GM23338 (cell line): ENCODE measurements at regions not wholly inside any gene's neighbourhood (a gene's known extent, or its start where the extent isn't known, plus 50 kb on each side); places are given as distances from the start of the nearest gene placed in this dataset.

Source experiments
- ATAC-seq: fragments of 200-7000 bp; cut with Tn5 transposase; 3 replicates; pipeline ENCODE4 v1.9.1; 2020
- DNase-seq: peaks from one replicate; pipeline ENCODE4 v3.0.0-alpha.2; 2015; ENCODE audit warnings: low spot score
- H2AFZ ChIP-seq: fragments of 200-600 bp; sonication (generic); 2 replicates; pipeline ENCODE4 v1.8.0; 2016; ENCODE audit warnings: antibody characterized with exemption, mild to moderate bottlenecking, moderate library complexity
- H3F3A ChIP-seq: fragments of 200-600 bp; sonication (generic); replicated peaks from 2 replicates; pipeline ENCODE4 v1.8.0; 2017; ENCODE audit warnings: antibody characterized with exemption, mixed run types, low read depth
- H3K27ac ChIP-seq: fragments of 200-600 bp; sonication (generic); 2 replicates; pipeline ENCODE4 v1.6.1; 2016; ENCODE audit warnings: low read depth
- H3K27me3 ChIP-seq: fragments of 200-600 bp; sonication (generic); 2 replicates; pipeline ENCODE4 v1.8.0; 2016; ENCODE audit warnings: mild to moderate bottlenecking, mixed run types, moderate library complexity; ENCODE audit not compliant: insufficient read depth
- H3K36me3 ChIP-seq: fragments of 200-600 bp; sonication (generic); 2 replicates; pipeline ENCODE4 v1.8.0; 2016; ENCODE audit warnings: mild to moderate bottlenecking; ENCODE audit not compliant: insufficient read depth
- H3K4me1 ChIP-seq: fragments of 200-600 bp; sonication (generic); 2 replicates; pipeline ENCODE4 v1.8.0; 2016; ENCODE audit warnings: mild to moderate bottlenecking, moderate library complexity; ENCODE audit not compliant: insufficient read depth
- H3K4me2 ChIP-seq: fragments of 200-600 bp; sonication (generic); 2 replicates; pipeline ENCODE4 v1.7.1; 2017; ENCODE audit warnings: mixed run types
- H3K4me3 ChIP-seq: fragments of 200-600 bp; sonication (generic); 2 replicates; pipeline ENCODE4 v1.6.1; 2016; ENCODE audit warnings: mixed run types
- H3K79me2 ChIP-seq: fragments of 200-600 bp; sonication (generic); replicated peaks from 2 replicates; pipeline ENCODE4 v1.8.0; 2017; ENCODE audit warnings: mild to moderate bottlenecking; ENCODE audit not compliant: insufficient read depth
- H3K9me2 ChIP-seq: fragments of 200-600 bp; sonication (generic); 2 replicates; pipeline ENCODE4 v1.8.0; 2017; ENCODE audit not compliant: insufficient read depth
- H4K20me1 ChIP-seq: fragments of 200-600 bp; sonication (generic); replicated peaks from 2 replicates; pipeline ENCODE4 v1.8.0; 2017; ENCODE audit warnings: mild to moderate bottlenecking; ENCODE audit not compliant: insufficient read depth
- H3K27ac Mint-ChIP-seq: 2 replicates; pipeline ENCODE4 v1.8.0; 2020; ENCODE audit warnings: inconsistent platforms, mild to moderate bottlenecking, moderate library complexity, mixed read lengths
- H3K27me3 Mint-ChIP-seq: 3 replicates; pipeline ENCODE4 v1.8.0; 2022; ENCODE audit warnings: low read depth, mild to moderate bottlenecking, moderate library complexity, mixed read lengths, inconsistent platforms; ENCODE audit not compliant: insufficient read depth, poor library complexity
- H3K36me3 Mint-ChIP-seq: 3 replicates; pipeline ENCODE4 v1.8.0; 2021; ENCODE audit warnings: low read depth, mild to moderate bottlenecking, inconsistent platforms, moderate library complexity, mixed read lengths
- H3K4me1 Mint-ChIP-seq: 3 replicates; pipeline ENCODE4 v1.8.0; 2020; ENCODE audit warnings: mild to moderate bottlenecking, inconsistent platforms, mixed read lengths
- H3K4me3 Mint-ChIP-seq: 3 replicates; pipeline ENCODE4 v1.8.0; 2021; ENCODE audit warnings: moderate library complexity, mild to moderate bottlenecking, inconsistent platforms, mixed read lengths
- H3K9me3 Mint-ChIP-seq: 3 replicates; pipeline ENCODE4 v1.8.0; 2020; ENCODE audit warnings: moderate library complexity, mild to moderate bottlenecking, inconsistent platforms, mixed read lengths
- CREB1 ChIP-seq: fragments of 250-450 bp; sonication (Bioruptor Pico); IDR thresholded peaks from 2 replicates; pipeline ENCODE4 v1.5.0; 2020; ENCODE audit warnings: low read depth, mild to moderate bottlenecking, moderate library complexity
- NANOG ChIP-seq: IDR thresholded peaks from 2 replicates; pipeline ENCODE4 v1.6.1; 2016; ENCODE audit warnings: antibody characterized with exemption, borderline replicate concordance
- POLR2AphosphoS5 ChIP-seq: IDR thresholded peaks from 2 replicates; pipeline ENCODE4 v1.6.1; 2016; ENCODE audit warnings: antibody characterized with exemption, low read depth
- STAT1 ChIP-seq: IDR thresholded peaks from one replicate; pipeline ENCODE4 v1.6.1; 2016; ENCODE audit warnings: antibody characterized with exemption; ENCODE audit not compliant: unreplicated experiment
- ZNF114 ChIP-seq: fragments of 250-450 bp; sonication (Bioruptor Pico); IDR thresholded peaks from 2 replicates; pipeline ENCODE4 v1.5.0; 2020; ENCODE audit warnings: mild to moderate bottlenecking, moderate library complexity
- TF ChIP-seq, protein P1 (sequence below), 2 experiments: fragments of 200-600 bp in 1 of 2; sonication (generic) in 1 of 2; conservative IDR thresholded peaks; 2 replicates each; pipeline versions ENCODE4 v1.5.1 to v1.6.1; 2016 to 2017; ENCODE audit warnings: antibody characterized with exemption in 2 of 2, low read depth in 2 of 2, mild to moderate bottlenecking in 2 of 2, moderate library complexity in 1 of 2
- TF ChIP-seq, protein P2 (sequence below): IDR thresholded peaks from one replicate; pipeline ENCODE4 v1.6.1; 2018; ENCODE audit warnings: antibody characterized with exemption; ENCODE audit not compliant: unreplicated experiment
- TF ChIP-seq, protein P3 (sequence below): IDR thresholded peaks from 2 replicates; pipeline ENCODE4 v1.6.1; 2016; ENCODE audit warnings: antibody characterized with exemption
- TF ChIP-seq, protein P4 (sequence below): fragments of 250-450 bp; sonication (Bioruptor Pico); IDR thresholded peaks from 2 replicates; pipeline ENCODE4 v1.5.0; 2020; ENCODE audit warnings: mild to moderate bottlenecking, moderate library complexity

DNA sequence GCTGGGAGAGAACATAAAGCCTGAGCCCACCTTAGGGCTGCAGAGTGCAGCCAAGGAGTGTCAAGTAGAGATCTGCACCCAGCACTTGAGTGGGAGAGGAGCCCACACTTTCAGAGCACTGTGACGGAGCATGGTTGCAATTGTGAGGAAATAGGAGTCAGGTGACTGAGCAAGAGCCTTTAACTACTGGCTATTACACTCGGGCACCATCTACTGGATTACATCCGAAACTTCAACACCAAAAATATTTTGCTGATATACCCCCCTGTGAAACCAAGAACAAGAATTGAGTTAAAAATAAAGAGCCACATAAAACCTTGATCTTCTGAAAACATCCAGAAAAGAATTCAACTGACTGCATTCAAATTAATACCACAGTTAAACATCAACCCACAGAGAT, 657.9 kb downstream of the NXPH1 start:
- peak; percentile 8 for DNase-seq
- H3F3A ChIP-seq = no peaks in the 10 kb centered on the region
- H3K27me3 ChIP-seq = no peaks in the 10 kb centered on the region
- H4K20me1 ChIP-seq = no peaks in the 10 kb centered on the region
- no peak for ATAC-seq
- peaks cover 9% of the 10 kb centered on the region for H3K36me3 Mint-ChIP-seq
- H2AFZ ChIP-seq = peak overlapping the region; percentile 43; the same call in 1 of the 2 replicates
- no peaks in the 10 kb centered on the region for H3K4me1 Mint-ChIP-seq
- H3K27ac ChIP-seq = no peak overlapping the region
- H3K4me3 Mint-ChIP-seq = no peak overlapping the region
- H3K4me2 ChIP-seq = no peak overlapping the region
- peaks cover 11% of the 10 kb centered on the region for H3K9me3 Mint-ChIP-seq
- no peaks in the 10 kb centered on the region for H3K79me2 ChIP-seq
- no peak overlapping the region for H3K4me3 ChIP-seq
- peaks cover 7% of the 10 kb centered on the region for H3K27me3 Mint-ChIP-seq
- no peaks in the 10 kb centered on the region for H3K36me3 ChIP-seq
- H3K27ac Mint-ChIP-seq = no peak overlapping the region
- peaks cover 8% of the 10 kb centered on the region; the same call in 1 of the 2 replicates for H3K9me2 ChIP-seq
- no peaks in the 10 kb centered on the region for H3K4me1 ChIP-seq
- no peak for TF ChIP-seq NANOG
- TF ChIP-seq, protein P1, sequence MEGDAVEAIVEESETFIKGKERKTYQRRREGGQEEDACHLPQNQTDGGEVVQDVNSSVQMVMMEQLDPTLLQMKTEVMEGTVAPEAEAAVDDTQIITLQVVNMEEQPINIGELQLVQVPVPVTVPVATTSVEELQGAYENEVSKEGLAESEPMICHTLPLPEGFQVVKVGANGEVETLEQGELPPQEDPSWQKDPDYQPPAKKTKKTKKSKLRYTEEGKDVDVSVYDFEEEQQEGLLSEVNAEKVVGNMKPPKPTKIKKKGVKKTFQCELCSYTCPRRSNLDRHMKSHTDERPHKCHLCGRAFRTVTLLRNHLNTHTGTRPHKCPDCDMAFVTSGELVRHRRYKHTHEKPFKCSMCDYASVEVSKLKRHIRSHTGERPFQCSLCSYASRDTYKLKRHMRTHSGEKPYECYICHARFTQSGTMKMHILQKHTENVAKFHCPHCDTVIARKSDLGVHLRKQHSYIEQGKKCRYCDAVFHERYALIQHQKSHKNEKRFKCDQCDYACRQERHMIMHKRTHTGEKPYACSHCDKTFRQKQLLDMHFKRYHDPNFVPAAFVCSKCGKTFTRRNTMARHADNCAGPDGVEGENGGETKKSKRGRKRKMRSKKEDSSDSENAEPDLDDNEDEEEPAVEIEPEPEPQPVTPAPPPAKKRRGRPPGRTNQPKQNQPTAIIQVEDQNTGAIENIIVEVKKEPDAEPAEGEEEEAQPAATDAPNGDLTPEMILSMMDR (conservative IDR thresholded peaks at IDR 0.05; ENCODE audit: low read depth in 2 of 2) = peak; percentile 24 to 43; a peak in 3 of 4 replicates
- TF ChIP-seq, protein P2, sequence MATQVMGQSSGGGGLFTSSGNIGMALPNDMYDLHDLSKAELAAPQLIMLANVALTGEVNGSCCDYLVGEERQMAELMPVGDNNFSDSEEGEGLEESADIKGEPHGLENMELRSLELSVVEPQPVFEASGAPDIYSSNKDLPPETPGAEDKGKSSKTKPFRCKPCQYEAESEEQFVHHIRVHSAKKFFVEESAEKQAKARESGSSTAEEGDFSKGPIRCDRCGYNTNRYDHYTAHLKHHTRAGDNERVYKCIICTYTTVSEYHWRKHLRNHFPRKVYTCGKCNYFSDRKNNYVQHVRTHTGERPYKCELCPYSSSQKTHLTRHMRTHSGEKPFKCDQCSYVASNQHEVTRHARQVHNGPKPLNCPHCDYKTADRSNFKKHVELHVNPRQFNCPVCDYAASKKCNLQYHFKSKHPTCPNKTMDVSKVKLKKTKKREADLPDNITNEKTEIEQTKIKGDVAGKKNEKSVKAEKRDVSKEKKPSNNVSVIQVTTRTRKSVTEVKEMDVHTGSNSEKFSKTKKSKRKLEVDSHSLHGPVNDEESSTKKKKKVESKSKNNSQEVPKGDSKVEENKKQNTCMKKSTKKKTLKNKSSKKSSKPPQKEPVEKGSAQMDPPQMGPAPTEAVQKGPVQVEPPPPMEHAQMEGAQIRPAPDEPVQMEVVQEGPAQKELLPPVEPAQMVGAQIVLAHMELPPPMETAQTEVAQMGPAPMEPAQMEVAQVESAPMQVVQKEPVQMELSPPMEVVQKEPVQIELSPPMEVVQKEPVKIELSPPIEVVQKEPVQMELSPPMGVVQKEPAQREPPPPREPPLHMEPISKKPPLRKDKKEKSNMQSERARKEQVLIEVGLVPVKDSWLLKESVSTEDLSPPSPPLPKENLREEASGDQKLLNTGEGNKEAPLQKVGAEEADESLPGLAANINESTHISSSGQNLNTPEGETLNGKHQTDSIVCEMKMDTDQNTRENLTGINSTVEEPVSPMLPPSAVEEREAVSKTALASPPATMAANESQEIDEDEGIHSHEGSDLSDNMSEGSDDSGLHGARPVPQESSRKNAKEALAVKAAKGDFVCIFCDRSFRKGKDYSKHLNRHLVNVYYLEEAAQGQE = no peak

DNA sequence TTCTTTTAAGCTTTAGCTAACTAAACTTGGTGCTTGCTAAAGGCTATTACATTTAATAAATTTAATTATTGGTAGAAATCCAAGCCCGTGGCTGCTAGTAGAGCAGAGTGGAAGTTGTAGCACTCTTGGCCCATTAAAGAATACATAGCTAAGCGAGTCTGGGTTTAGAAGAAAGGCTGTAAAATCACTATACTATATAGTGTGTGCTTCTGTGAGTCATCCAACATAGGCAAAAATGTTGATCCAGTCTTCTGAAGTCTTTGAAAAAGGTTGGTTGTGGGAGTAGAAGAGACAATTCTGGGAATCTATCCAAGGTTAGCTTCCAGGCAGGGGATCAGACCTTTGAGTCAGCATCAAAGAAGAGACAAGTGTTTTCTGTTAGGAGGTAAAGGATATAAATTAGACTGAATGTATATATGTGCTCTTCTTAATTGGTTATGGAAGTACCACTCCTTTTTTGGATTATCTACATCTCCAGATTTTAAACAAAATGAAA, 664.2 kb downstream of the NXPH1 start:
- Histone ChIP-seq H3K36me3 (no peaks in the 10 kb centered on the region), H3K9me2 (peaks cover 8% of the 10 kb centered on the region; the same call in 1 of the 2 replicates), H3K79me2 (no peaks in the 10 kb centered on the region), H4K20me1 (no peaks in the 10 kb centered on the region), H3K27me3 (no peaks in the 10 kb centered on the region), H3K27ac (no peak overlapping the region), H3F3A (no peaks in the 10 kb centered on the region), H3K4me2 (no peak overlapping the region), H3K4me3 (no peak overlapping the region), H3K4me1 (no peaks in the 10 kb centered on the region), H2AFZ (no peak overlapping the region)
- Mint-ChIP-seq H3K27ac (no peak overlapping the region), H3K27me3 (peaks cover 2% of the 10 kb centered on the region), H3K4me1 (no peaks in the 10 kb centered on the region), H3K36me3 (no peaks in the 10 kb centered on the region), H3K9me3 (no peaks in the 10 kb centered on the region; the same call in 2 of the 3 replicates), H3K4me3 (no peak overlapping the region)
- no peak for ATAC-seq
- no peak for DNase-seq
- TF ChIP-seq CREB1 (CRISPR knock-in tag) (no peak), POLR2AphosphoS5 (no peak), ZNF114 (CRISPR knock-in tag) (no peak), STAT1 (no peak)
- TF ChIP-seq, protein P3, sequence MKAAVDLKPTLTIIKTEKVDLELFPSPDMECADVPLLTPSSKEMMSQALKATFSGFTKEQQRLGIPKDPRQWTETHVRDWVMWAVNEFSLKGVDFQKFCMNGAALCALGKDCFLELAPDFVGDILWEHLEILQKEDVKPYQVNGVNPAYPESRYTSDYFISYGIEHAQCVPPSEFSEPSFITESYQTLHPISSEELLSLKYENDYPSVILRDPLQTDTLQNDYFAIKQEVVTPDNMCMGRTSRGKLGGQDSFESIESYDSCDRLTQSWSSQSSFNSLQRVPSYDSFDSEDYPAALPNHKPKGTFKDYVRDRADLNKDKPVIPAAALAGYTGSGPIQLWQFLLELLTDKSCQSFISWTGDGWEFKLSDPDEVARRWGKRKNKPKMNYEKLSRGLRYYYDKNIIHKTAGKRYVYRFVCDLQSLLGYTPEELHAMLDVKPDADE = no peak
- TF ChIP-seq, protein P4, sequence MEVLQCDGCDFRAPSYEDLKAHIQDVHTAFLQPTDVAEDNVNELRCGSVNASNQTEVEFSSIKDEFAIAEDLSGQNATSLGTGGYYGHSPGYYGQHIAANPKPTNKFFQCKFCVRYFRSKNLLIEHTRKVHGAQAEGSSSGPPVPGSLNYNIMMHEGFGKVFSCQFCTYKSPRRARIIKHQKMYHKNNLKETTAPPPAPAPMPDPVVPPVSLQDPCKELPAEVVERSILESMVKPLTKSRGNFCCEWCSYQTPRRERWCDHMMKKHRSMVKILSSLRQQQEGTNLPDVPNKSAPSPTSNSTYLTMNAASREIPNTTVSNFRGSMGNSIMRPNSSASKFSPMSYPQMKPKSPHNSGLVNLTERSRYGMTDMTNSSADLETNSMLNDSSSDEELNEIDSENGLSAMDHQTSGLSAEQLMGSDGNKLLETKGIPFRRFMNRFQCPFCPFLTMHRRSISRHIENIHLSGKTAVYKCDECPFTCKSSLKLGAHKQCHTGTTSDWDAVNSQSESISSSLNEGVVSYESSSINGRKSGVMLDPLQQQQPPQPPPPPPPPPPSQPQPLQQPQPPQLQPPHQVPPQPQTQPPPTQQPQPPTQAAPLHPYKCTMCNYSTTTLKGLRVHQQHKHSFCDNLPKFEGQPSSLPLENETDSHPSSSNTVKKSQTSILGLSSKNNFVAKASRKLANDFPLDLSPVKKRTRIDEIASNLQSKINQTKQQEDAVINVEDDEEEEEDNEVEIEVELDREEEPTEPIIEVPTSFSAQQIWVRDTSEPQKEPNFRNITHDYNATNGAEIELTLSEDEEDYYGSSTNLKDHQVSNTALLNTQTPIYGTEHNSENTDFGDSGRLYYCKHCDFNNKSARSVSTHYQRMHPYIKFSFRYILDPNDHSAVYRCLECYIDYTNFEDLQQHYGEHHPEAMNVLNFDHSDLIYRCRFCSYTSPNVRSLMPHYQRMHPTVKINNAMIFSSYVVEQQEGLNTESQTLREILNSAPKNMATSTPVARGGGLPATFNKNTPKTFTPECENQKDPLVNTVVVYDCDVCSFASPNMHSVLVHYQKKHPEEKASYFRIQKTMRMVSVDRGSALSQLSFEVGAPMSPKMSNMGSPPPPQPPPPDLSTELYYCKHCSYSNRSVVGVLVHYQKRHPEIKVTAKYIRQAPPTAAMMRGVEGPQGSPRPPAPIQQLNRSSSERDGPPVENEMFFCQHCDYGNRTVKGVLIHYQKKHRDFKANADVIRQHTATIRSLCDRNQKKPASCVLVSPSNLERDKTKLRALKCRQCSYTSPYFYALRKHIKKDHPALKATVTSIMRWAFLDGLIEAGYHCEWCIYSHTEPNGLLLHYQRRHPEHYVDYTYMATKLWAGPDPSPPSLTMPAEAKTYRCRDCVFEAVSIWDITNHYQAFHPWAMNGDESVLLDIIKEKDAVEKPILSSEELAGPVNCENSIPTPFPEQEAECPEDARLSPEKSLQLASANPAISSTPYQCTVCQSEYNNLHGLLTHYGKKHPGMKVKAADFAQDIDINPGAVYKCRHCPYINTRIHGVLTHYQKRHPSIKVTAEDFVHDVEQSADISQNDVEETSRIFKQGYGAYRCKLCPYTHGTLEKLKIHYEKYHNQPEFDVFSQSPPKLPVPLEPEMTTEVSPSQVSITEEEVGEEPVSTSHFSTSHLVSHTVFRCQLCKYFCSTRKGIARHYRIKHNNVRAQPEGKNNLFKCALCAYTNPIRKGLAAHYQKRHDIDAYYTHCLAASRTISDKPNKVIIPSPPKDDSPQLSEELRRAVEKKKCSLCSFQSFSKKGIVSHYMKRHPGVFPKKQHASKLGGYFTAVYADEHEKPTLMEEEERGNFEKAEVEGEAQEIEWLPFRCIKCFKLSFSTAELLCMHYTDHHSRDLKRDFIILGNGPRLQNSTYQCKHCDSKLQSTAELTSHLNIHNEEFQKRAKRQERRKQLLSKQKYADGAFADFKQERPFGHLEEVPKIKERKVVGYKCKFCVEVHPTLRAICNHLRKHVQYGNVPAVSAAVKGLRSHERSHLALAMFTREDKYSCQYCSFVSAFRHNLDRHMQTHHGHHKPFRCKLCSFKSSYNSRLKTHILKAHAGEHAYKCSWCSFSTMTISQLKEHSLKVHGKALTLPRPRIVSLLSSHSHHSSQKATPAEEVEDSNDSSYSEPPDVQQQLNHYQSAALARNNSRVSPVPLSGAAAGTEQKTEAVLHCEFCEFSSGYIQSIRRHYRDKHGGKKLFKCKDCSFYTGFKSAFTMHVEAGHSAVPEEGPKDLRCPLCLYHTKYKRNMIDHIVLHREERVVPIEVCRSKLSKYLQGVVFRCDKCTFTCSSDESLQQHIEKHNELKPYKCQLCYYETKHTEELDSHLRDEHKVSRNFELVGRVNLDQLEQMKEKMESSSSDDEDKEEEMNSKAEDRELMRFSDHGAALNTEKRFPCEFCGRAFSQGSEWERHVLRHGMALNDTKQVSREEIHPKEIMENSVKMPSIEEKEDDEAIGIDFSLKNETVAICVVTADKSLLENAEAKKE (CRISPR knock-in tag) = no peak
